Type B pancreatic cell (in vitro differentiated cells): ENCODE measurements at regions not wholly inside any gene's neighbourhood (a gene's known extent, or its start where the extent isn't known, plus 50 kb on each side); places are given as distances from the start of the nearest gene placed in this dataset.

Source experiments
- DNase-seq: peaks from one replicate; pipeline ENCODE4 v3.0.0; 2021; ENCODE audit warnings: mixed read lengths; ENCODE audit not compliant: unreplicated experiment; ENCODE audit errors: extremely low spot score
- H3K27ac Mint-ChIP-seq: 2 replicates; pipeline ENCODE4 v1.8.0; 2021; ENCODE audit warnings: mild to moderate bottlenecking, mixed read lengths
- H3K27me3 Mint-ChIP-seq: 2 replicates; pipeline ENCODE4 v1.8.0; 2021; ENCODE audit warnings: mixed read lengths
- H3K36me3 Mint-ChIP-seq: 2 replicates; pipeline ENCODE4 v1.8.0; 2021; ENCODE audit warnings: mixed read lengths
- H3K4me1 Mint-ChIP-seq: one replicate; pipeline ENCODE4 v1.8.0; 2021; ENCODE audit warnings: mixed read lengths; ENCODE audit not compliant: unreplicated experiment
- H3K4me3 Mint-ChIP-seq: 2 replicates; pipeline ENCODE4 v1.8.0; 2021; ENCODE audit warnings: mild to moderate bottlenecking, mixed read lengths
- H3K9me3 Mint-ChIP-seq: 2 replicates; pipeline ENCODE4 v1.8.0; 2021; ENCODE audit warnings: mixed read lengths
- TF ChIP-seq, protein P1 (sequence below): fragments of 200-600 bp; sonication (generic); conservative IDR thresholded peaks from 2 replicates; pipeline ENCODE4 v1.5.0; 2021; ENCODE audit warnings: antibody characterized with exemption, mild to moderate bottlenecking

DNA sequence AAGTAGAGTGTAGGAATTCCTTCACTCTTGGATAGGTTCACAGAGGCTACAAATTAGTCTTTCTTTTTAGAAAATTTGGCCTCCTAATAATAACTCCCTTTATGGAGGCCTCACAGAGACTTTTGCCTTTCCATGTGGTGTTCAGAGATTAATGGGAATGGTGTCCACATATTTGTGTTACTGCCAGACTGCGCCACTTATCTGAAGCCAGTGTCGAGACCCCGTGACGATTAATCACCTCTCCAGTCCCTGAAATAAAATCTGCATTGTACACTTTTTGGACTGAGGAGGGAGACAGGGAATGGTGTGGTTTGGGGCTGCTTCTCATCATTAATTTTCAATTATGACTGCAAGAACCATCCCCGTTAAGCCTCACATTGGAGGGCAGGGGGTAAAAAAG, 980.5 kb downstream of the FLRT2 start:
- Mint-ChIP-seq H3K36me3 (no peaks in the 10 kb centered on the region), H3K9me3 (peaks cover 4% of the 10 kb centered on the region), H3K27ac (no peak overlapping the region), H3K4me3 (peak overlapping the region; percentile 18), H3K27me3 (no peaks in the 10 kb centered on the region), H3K4me1 (peaks cover 9% of the 10 kb centered on the region)
- DNase-seq, result no peak
- TF ChIP-seq, protein P1, sequence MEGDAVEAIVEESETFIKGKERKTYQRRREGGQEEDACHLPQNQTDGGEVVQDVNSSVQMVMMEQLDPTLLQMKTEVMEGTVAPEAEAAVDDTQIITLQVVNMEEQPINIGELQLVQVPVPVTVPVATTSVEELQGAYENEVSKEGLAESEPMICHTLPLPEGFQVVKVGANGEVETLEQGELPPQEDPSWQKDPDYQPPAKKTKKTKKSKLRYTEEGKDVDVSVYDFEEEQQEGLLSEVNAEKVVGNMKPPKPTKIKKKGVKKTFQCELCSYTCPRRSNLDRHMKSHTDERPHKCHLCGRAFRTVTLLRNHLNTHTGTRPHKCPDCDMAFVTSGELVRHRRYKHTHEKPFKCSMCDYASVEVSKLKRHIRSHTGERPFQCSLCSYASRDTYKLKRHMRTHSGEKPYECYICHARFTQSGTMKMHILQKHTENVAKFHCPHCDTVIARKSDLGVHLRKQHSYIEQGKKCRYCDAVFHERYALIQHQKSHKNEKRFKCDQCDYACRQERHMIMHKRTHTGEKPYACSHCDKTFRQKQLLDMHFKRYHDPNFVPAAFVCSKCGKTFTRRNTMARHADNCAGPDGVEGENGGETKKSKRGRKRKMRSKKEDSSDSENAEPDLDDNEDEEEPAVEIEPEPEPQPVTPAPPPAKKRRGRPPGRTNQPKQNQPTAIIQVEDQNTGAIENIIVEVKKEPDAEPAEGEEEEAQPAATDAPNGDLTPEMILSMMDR, result no peak

DNA sequence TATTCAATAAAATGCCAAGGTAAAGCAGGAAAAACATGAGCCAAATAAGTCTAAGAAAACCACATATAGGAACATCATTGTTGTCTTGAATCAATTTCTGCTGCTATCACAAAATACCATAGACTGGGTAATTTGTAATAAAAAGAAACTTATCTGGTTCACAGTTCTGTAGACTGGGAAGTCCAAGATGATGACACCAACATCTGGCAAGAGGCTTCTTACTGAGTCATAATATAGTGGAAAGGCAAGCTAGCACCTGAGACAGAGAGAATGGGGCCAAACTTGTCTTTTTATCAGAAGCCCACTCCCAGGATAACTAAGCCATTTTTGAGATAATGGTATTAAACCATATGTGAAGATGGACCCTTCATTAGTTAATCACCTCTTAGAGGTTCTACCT, 975.9 kb downstream of the FLRT2 start:
- Mint-ChIP-seq H3K9me3 (no peaks in the 10 kb centered on the region), H3K4me3 (no peak overlapping the region), H3K27me3 (no peaks in the 10 kb centered on the region), H3K36me3 (no peaks in the 10 kb centered on the region), H3K4me1 (peaks cover 8% of the 10 kb centered on the region), H3K27ac (no peak overlapping the region)
- DNase-seq, result no peak
- TF ChIP-seq, protein P1, result no peak

GRCh38 chr14:86501611-86502010, 971.7 kb downstream of the FLRT2 start:
- H3K27me3 Mint-ChIP-seq, result no peaks in the 10 kb centered on the region
- no peak for DNase-seq
- H3K4me1 Mint-ChIP-seq, result no peaks in the 10 kb centered on the region

DNA sequence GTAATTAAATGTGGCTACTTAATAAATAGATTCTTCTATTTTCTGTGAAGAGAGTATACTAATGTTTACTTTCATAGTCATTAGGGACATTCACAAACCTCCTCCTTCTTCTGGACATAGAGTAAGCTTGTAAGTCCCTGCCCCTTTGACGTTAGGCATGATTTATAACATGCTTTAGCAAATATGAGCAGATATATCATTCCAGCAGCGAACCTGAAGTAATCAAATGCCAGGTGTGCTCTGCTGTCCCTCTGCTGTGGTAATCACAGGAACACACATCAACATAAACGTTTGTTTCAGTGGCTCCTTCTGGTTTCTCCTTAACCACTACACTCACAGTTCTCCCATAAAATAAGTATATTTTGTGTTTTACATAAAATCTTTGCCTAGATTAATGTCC, 961.8 kb downstream of the FLRT2 start:
- no peaks in the 10 kb centered on the region for H3K36me3 Mint-ChIP-seq
- peaks cover 10% of the 10 kb centered on the region for H3K4me1 Mint-ChIP-seq
- H3K27ac Mint-ChIP-seq, result no peak overlapping the region
- TF ChIP-seq, protein P1, result no peak
- DNase-seq, result no peak
- H3K4me3 Mint-ChIP-seq, result no peak overlapping the region
- H3K9me3 Mint-ChIP-seq, result no peaks in the 10 kb centered on the region
- H3K27me3 Mint-ChIP-seq, result peaks cover 6% of the 10 kb centered on the region

More at GRCh38 chr14:86501611-86502010, 971.7 kb downstream of the FLRT2 start:
- Mint-ChIP-seq H3K36me3 (no peaks in the 10 kb centered on the region), H3K9me3 (no peaks in the 10 kb centered on the region), H3K4me3 (no peak overlapping the region), H3K27ac (no peak overlapping the region)
- TF ChIP-seq, protein P1, result no peak

DNA sequence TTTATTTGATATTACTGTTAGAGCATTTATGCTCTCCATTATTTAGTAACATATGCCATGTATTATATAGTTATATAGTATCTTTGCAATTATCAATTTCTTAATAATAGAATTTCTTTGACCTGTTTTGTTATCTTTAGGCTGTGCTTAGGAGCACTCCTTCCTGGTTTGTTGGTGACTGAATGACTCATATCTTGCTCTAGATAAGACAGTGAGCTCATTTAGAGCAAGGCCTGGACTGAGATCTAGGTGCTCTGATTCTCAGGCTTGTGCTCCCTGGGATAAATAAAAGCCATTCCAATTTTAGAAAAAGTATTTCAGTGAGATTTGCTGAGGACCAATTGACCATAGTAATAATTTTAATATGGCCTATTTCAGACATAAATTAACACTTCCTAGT, 951.2 kb downstream of the FLRT2 start:
- H3K27me3 Mint-ChIP-seq, result peaks cover 5% of the 10 kb centered on the region
- TF ChIP-seq, protein P1, result no peak
- no peak for DNase-seq
- no peak overlapping the region for H3K4me3 Mint-ChIP-seq
- H3K36me3 Mint-ChIP-seq, result no peaks in the 10 kb centered on the region
- no peaks in the 10 kb centered on the region for H3K9me3 Mint-ChIP-seq
- H3K4me1 Mint-ChIP-seq, result no peaks in the 10 kb centered on the region
- no peak overlapping the region for H3K27ac Mint-ChIP-seq

- Mint-ChIP-seq H3K27ac (no peak overlapping the region), H3K36me3 (no peaks in the 10 kb centered on the region), H3K4me1 (no peaks in the 10 kb centered on the region), H3K27me3 (no peaks in the 10 kb centered on the region), H3K4me3 (no peak overlapping the region), H3K9me3 (no peaks in the 10 kb centered on the region)
- DNase-seq, result no peak
- TF ChIP-seq, protein P1, result no peak
Measured at GRCh38 chr14:86464341-86464740, 934.4 kb downstream of the FLRT2 start.
